NCI-H345 (cell line): ENCODE measurements at regions not wholly inside any gene's neighbourhood (a gene's known extent, or its start where the extent isn't known, plus 50 kb on each side); places are given as distances from the start of the nearest gene placed in this dataset.
"Not testable (repeated sequence)": the region's sequence is repeated elsewhere in the genome, so short reads cannot be mapped to it uniquely, and the experiment has no call there.

Experiments
- DNase-seq: peaks from one replicate; lab custom pipeline; 2025; lab: John Stamatoyannopoulos, UW

- no peak for DNase-seq
Measured at GRCh38 chr5:116740771-116741170, 166.1 kb upstream of the SEMA6A start.

- no peak for DNase-seq
Measured at GRCh38 chr5:116739571-116739970, 164.9 kb upstream of the SEMA6A start.

GRCh38 chr5:116738615-116739261 is 164.1 kb upstream of the SEMA6A start:
- DNase-seq: no peak

GRCh38 chr5:116738239-116738614 is 163.6 kb upstream of the SEMA6A start:
- peak; percentile 60 for DNase-seq

- no peak for DNase-seq
Measured at GRCh38 chr5:116736671-116737070, 162.0 kb upstream of the SEMA6A start.

GRCh38 chr5:116733991-116734975 is 159.7 kb upstream of the SEMA6A start:
- no peak for DNase-seq

- DNase-seq: no peak
Measured at GRCh38 chr5:116732591-116732990, 158.0 kb upstream of the SEMA6A start.

GRCh38 chr5:116731432-116731831 is 156.8 kb upstream of the SEMA6A start:
- no peak for DNase-seq

GRCh38 chr5:116730706-116731105 is 156.1 kb upstream of the SEMA6A start:
- DNase-seq: no peak

- DNase-seq: no peak
Measured at GRCh38 chr5:116730185-116730584, 155.6 kb upstream of the SEMA6A start.

GRCh38 chr5:116727248-116727647 is 152.6 kb upstream of the SEMA6A start:
- DNase-seq: no peak

GRCh38 chr5:116726180-116726579 is 151.6 kb upstream of the SEMA6A start:
- DNase-seq: not testable (repeated sequence)

GRCh38 chr5:116724971-116725370 is 150.3 kb upstream of the SEMA6A start:
- DNase-seq: no peak

GRCh38 chr5:116722651-116723050 is 148.0 kb upstream of the SEMA6A start:
- DNase-seq: no peak

GRCh38 chr5:116719106-116719505 is 144.5 kb upstream of the SEMA6A start:
- DNase-seq: no peak

- no peak for DNase-seq
Measured at GRCh38 chr5:116718317-116718716, 143.7 kb upstream of the SEMA6A start.

GRCh38 chr5:116709082-116709481 is 134.5 kb upstream of the SEMA6A start:
- no peak for DNase-seq

- DNase-seq: not testable (repeated sequence)
Measured at GRCh38 chr5:116705121-116705519, 130.5 kb upstream of the SEMA6A start.

GRCh38 chr5:116703941-116704340 is 129.3 kb upstream of the SEMA6A start:
- no peak for DNase-seq

- no peak for DNase-seq
Measured at GRCh38 chr5:116703328-116703727, 128.7 kb upstream of the SEMA6A start.

GRCh38 chr5:116702776-116703175 is 128.2 kb upstream of the SEMA6A start:
- no peak for DNase-seq

GRCh38 chr5:116699332-116699731 is 124.7 kb upstream of the SEMA6A start:
- DNase-seq: no peak

GRCh38 chr5:116696366-116696765 is 121.7 kb upstream of the SEMA6A start:
- no peak for DNase-seq
